ENCODE measurements at regions not wholly inside any gene's neighbourhood (a gene's known extent, or its start where the extent isn't known, plus 50 kb on each side); places are given as distances from the start of the nearest gene placed in this dataset.

- BruUV-seq (replicated peaks): no TSS peak
- ChIA-PET POLR2A (ENCODE audit: low non-redundant PET) (no interaction called here), CTCF (no interaction called here)
- Histone ChIP-seq H3K9me3 (ENCODE audit: low read depth, low read length, poor library complexity, severe bottlenecking) (peaks cover 9% of the 10 kb centered on the region), H3K4me3 (ENCODE audit: low read depth, low read length, poor library complexity, severe bottlenecking) (no peak overlapping the region), H3K36me3 (ENCODE audit: insufficient read depth, low read length, poor library complexity, severe bottlenecking) (no peaks in the 10 kb centered on the region), H3K27ac (ENCODE audit: low read depth, low read length, poor library complexity, severe bottlenecking) (no peak overlapping the region), H3K27me3 (replicated peaks; ENCODE audit: insufficient read depth, low read depth, low read length, poor library complexity) (no peaks in the 10 kb centered on the region), H3K4me1 (ENCODE audit: insufficient read depth, low read length, poor library complexity, severe bottlenecking) (no peaks in the 10 kb centered on the region)
- no peak for DNase-seq (ENCODE audit: low spot score)
- TF ChIP-seq EZH2 (IDR thresholded peaks at IDR 0.05; ENCODE audit: borderline replicate concordance, low read depth, low read length, poor library complexity, severe bottlenecking) (no peak), CTCF (conservative IDR thresholded peaks at IDR 0.05; ENCODE audit: low read depth, low read length) (no peak)
- intact Hi-C loops (cut with micrococcal nuclease; ENCODE audit: unreplicated experiment): no loop called here
Observed at GRCh38 chr18:25568986-25569385, 217.0 kb upstream of the ZNF521 start.

GRCh38 chr18:25563816-25564683 is 212.1 kb upstream of the ZNF521 start:
- ChIA-PET CTCF (no interaction called here), POLR2A (ENCODE audit: low non-redundant PET) (no interaction called here)
- peaks cover 4% of the 10 kb centered on the region for H3K9me3 ChIP-seq (ENCODE audit: low read depth, low read length, poor library complexity, severe bottlenecking)
- TF ChIP-seq CTCF (conservative IDR thresholded peaks at IDR 0.05; ENCODE audit: low read depth, low read length) (no peak), EZH2 (IDR thresholded peaks at IDR 0.05; ENCODE audit: borderline replicate concordance, low read depth, low read length, poor library complexity, severe bottlenecking) (no peak)
- intact Hi-C loops (cut with micrococcal nuclease; ENCODE audit: unreplicated experiment): no loop called here
- H3K4me3 ChIP-seq (ENCODE audit: low read depth, low read length, poor library complexity, severe bottlenecking): no peak overlapping the region
- H3K36me3 ChIP-seq (ENCODE audit: insufficient read depth, low read length, poor library complexity, severe bottlenecking): no peaks in the 10 kb centered on the region
- BruUV-seq (replicated peaks): no TSS peak
- no peak for DNase-seq (ENCODE audit: low spot score)
- no peak overlapping the region for H3K27ac ChIP-seq (ENCODE audit: low read depth, low read length, poor library complexity, severe bottlenecking)
- H3K4me1 ChIP-seq (ENCODE audit: insufficient read depth, low read length, poor library complexity, severe bottlenecking): no peaks in the 10 kb centered on the region
- no peaks in the 10 kb centered on the region for H3K27me3 ChIP-seq (replicated peaks; ENCODE audit: insufficient read depth, low read depth, low read length, poor library complexity)

DNA sequence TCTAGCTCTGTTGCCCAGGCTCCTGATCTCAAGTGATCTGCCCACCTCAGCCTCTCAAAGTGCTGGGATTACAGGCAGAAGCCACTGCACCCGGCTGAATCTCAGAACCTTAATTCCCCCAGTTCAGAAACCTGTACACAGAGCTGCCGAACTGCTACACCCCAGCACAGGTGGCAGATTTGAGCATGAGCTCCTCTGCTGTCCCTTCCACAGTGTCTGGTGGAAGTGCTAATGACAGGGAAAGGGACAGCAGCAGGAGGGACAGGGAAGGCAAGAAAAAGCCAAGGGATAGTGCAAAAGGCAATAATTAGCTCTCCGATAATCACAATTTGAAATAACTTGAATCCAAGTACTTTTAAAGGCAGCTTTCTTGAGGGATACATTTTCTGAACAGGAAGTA is 211.4 kb upstream of the ZNF521 start:
- no peaks in the 10 kb centered on the region for H3K4me1 ChIP-seq (ENCODE audit: insufficient read depth, low read length, poor library complexity, severe bottlenecking)
- no peak for DNase-seq (ENCODE audit: low spot score)
- ChIA-PET POLR2A (ENCODE audit: low non-redundant PET) (no interaction called here), CTCF (no interaction called here)
- no peaks in the 10 kb centered on the region for H3K36me3 ChIP-seq (ENCODE audit: insufficient read depth, low read length, poor library complexity, severe bottlenecking)
- no peaks in the 10 kb centered on the region for H3K27me3 ChIP-seq (replicated peaks; ENCODE audit: insufficient read depth, low read depth, low read length, poor library complexity)
- H3K27ac ChIP-seq (ENCODE audit: low read depth, low read length, poor library complexity, severe bottlenecking): no peak overlapping the region
- no peak for TF ChIP-seq CTCF (conservative IDR thresholded peaks at IDR 0.05; ENCODE audit: low read depth, low read length)
- intact Hi-C loops (cut with micrococcal nuclease; ENCODE audit: unreplicated experiment): no loop called here
- H3K9me3 ChIP-seq (ENCODE audit: low read depth, low read length, poor library complexity, severe bottlenecking): peaks cover 4% of the 10 kb centered on the region
- H3K4me3 ChIP-seq (ENCODE audit: low read depth, low read length, poor library complexity, severe bottlenecking): no peak overlapping the region
- BruUV-seq (replicated peaks): no TSS peak

Measured in A673 (cell line).